HG03558 (cell line): ENCODE measurements at regions not wholly inside any gene's neighbourhood (a gene's known extent, or its start where the extent isn't known, plus 50 kb on each side); places are given as distances from the start of the nearest gene placed in this dataset.
"Not testable (repeated sequence)": the region's sequence is repeated elsewhere in the genome, so short reads cannot be mapped to it uniquely, and the experiment has no call there.

Experiments
- ATAC-seq: cut with Tn5 transposase; IDR thresholded peaks from one replicate; pipeline ENCODE4 v1.9.1; 2021; ENCODE audit warnings: moderate number of reproducible peaks; ENCODE audit not compliant: unreplicated experiment; ENCODE audit errors: extremely low read depth

GRCh38 chr6:106782536-106783285, 153.3 kb downstream of the QRSL1 start:
- ATAC-seq = no peak

- not testable (repeated sequence) for ATAC-seq
Observed at GRCh38 chr6:106779552-106779951, 150.2 kb downstream of the QRSL1 start.

GRCh38 chr6:106778943-106779342, 149.6 kb downstream of the QRSL1 start:
- no peak for ATAC-seq

GRCh38 chr6:106773996-106774629, 144.7 kb downstream of the QRSL1 start:
- no peak for ATAC-seq

- ATAC-seq = no peak
Observed at GRCh38 chr6:106773522-106773921, 144.1 kb downstream of the QRSL1 start.

- no peak for ATAC-seq
Observed at GRCh38 chr6:106772270-106773142, 143.1 kb downstream of the QRSL1 start.

GRCh38 chr6:106771822-106772221, 142.4 kb downstream of the QRSL1 start:
- ATAC-seq = no peak

GRCh38 chr6:106770663-106771062, 141.3 kb downstream of the QRSL1 start:
- no peak for ATAC-seq

GRCh38 chr6:106770081-106770480, 140.7 kb downstream of the QRSL1 start:
- no peak for ATAC-seq

- no peak for ATAC-seq
Observed at GRCh38 chr6:106767271-106767670, 137.9 kb downstream of the QRSL1 start.

- ATAC-seq = no peak
Observed at GRCh38 chr6:106766201-106766600, 136.8 kb downstream of the QRSL1 start.

GRCh38 chr6:106765496-106765895, 136.1 kb downstream of the QRSL1 start:
- ATAC-seq = no peak

GRCh38 chr6:106764353-106764980, 135.1 kb downstream of the QRSL1 start:
- ATAC-seq = no peak

GRCh38 chr6:106763361-106763760, 134.0 kb downstream of the QRSL1 start:
- no peak for ATAC-seq

- no peak for ATAC-seq
Observed at GRCh38 chr6:106761160-106761559, 131.8 kb downstream of the QRSL1 start.

GRCh38 chr6:106759112-106759511, 129.7 kb downstream of the QRSL1 start:
- no peak for ATAC-seq

GRCh38 chr6:106757722-106758467, 128.5 kb downstream of the QRSL1 start:
- ATAC-seq = no peak

- ATAC-seq = no peak
Observed at GRCh38 chr6:106757267-106757666, 127.9 kb downstream of the QRSL1 start.

- ATAC-seq = no peak
Observed at GRCh38 chr6:106754215-106754614, 124.8 kb downstream of the QRSL1 start.

GRCh38 chr6:106752641-106753040, 123.3 kb downstream of the QRSL1 start:
- no peak for ATAC-seq
